Neural progenitor cell (in vitro differentiated cells): ENCODE measurements at regions not wholly inside any gene's neighbourhood (a gene's known extent, or its start where the extent isn't known, plus 50 kb on each side); places are given as distances from the start of the nearest gene placed in this dataset.

Experiments used
- CTCF ChIP-seq: fragments of 200-600 bp; sonication (generic); IDR thresholded peaks from 2 replicates; pipeline ENCODE4 v1.5.1; 2017; ENCODE audit warnings: antibody characterized with exemption, mild to moderate bottlenecking
- EZH2 ChIP-seq: fragments of 200-600 bp; sonication (generic); IDR thresholded peaks from 2 replicates; pipeline ENCODE4 v1.6.1; 2017; ENCODE audit warnings: antibody characterized with exemption, mild to moderate bottlenecking, moderate library complexity
- EZH2phosphoT487 ChIP-seq: fragments of 200-600 bp; sonication (generic); IDR thresholded peaks from 2 replicates; pipeline ENCODE4 v1.6.1; 2017; ENCODE audit warnings: antibody characterized with exemption

- TF ChIP-seq CTCF: no peak
- no peak for TF ChIP-seq EZH2
- TF ChIP-seq EZH2phosphoT487: no peak
These were observed 103.8 kb upstream of the C14orf180 start for GRCh38 chr14:104475802-104476201.
